Ectodermal cell (in vitro differentiated cells): ENCODE measurements at regions not wholly inside any gene's neighbourhood (a gene's known extent, or its start where the extent isn't known, plus 50 kb on each side); places are given as distances from the start of the nearest gene placed in this dataset.

Experiments used
- H3K27ac ChIP-seq: 2 replicates; pipeline ENCODE4 v1.7.0; 2013; ENCODE audit warnings: mild to moderate bottlenecking, low read depth, low read length; ENCODE audit not compliant: insufficient read depth, poor library complexity, severe bottlenecking
- H3K27me3 ChIP-seq: 2 replicates; pipeline ENCODE4 v1.7.0; 2013; ENCODE audit warnings: mild to moderate bottlenecking, low read length; ENCODE audit not compliant: insufficient read depth, control insufficient read depth, poor library complexity, severe bottlenecking
- H3K36me3 ChIP-seq: one replicate; pipeline ENCODE4 v1.7.0; 2013; ENCODE audit warnings: low read length; ENCODE audit not compliant: control insufficient read depth, insufficient read depth
- H3K4me1 ChIP-seq: one replicate; pipeline ENCODE4 v1.7.0; 2013; ENCODE audit warnings: low read length; ENCODE audit not compliant: control insufficient read depth, insufficient read depth
- H3K4me3 ChIP-seq: 2 replicates; pipeline ENCODE4 v1.7.0; 2013; ENCODE audit warnings: low read depth, low read length, control low read depth; ENCODE audit not compliant: insufficient read depth
- H3K9me3 ChIP-seq: 2 replicates; pipeline ENCODE4 v1.7.0; 2013; ENCODE audit warnings: mild to moderate bottlenecking, low read length, moderate library complexity; ENCODE audit not compliant: control insufficient read depth
- WGBS, 2 experiments: methylation state at CpG; one replicate each; pipeline ENCODE4 v1.1.7; 2013; ENCODE audit warnings: missing lambda C conversion rate in 2 of 2; 5-methylcytosine and 5-hydroxymethylcytosine counted together

- no peaks in the 10 kb centered on the region for H3K4me1 ChIP-seq
- H3K9me3 ChIP-seq, result no peaks in the 10 kb centered on the region
- no peak overlapping the region for H3K27ac ChIP-seq
- WGBS, 2 experiments, result 93 to 97% methylated on average over 4 of the region's 4 CpGs
- H3K36me3 ChIP-seq, result no peaks in the 10 kb centered on the region
- H3K4me3 ChIP-seq, result no peak overlapping the region
- no peaks in the 10 kb centered on the region for H3K27me3 ChIP-seq
Observed at GRCh38 chr10:78707745-78708144, 361.0 kb upstream of the ZMIZ1 start.

DNA sequence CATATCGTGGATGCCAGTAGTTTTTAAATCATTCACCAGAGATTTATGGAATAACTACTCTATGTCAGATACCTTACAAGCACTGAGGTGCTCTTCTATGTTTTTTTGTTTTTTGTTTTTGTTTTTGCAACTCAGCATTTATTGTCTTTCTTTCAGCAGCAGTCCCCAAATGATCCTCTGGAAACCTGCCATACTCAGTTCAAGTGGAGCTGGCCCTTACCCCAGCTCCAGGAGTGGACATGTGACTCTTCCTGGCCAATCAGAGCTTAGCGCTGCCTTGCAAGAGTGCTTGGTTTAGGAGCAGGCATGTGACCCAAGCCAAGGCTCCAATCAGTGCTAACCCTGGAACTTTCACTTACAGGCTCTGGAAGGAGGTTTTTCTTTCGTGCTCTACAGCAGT lies 356.6 kb upstream of the ZMIZ1 start:
- whole genome bisulfite sequencing, 2 experiments, result 92 to 97% methylated on average over 3 of the region's 3 CpGs
- Histone ChIP-seq H3K27ac (no peak overlapping the region), H3K4me1 (no peaks in the 10 kb centered on the region), H3K4me3 (no peak overlapping the region), H3K27me3 (no peaks in the 10 kb centered on the region), H3K9me3 (no peaks in the 10 kb centered on the region), H3K36me3 (no peaks in the 10 kb centered on the region)

DNA sequence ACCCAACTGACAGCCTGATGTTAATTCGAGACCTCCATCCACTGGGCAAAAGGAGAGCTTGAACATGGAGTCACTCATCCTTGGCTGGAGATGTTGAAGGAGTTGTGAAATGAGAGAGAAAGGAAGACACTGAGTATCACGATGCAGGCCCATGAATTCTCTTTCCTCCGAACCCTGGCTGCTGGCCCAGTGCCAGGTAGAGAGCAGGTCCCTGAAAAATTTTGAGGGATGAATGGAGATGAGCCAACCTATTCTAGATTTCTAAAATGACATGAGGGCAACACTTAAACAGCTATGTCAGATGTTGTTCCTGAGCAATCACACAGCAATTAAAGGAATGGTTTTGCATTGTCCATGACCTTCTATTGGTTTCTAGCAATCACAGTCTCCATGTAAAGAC lies 355.1 kb upstream of the ZMIZ1 start:
- H3K9me3 ChIP-seq, result no peaks in the 10 kb centered on the region
- WGBS, 2 experiments, result 89 to 94% methylated on average over 3 of the region's 3 CpGs

GRCh38 chr10:78714225-78714624 lies 354.5 kb upstream of the ZMIZ1 start:
- 94 to 97% methylated on average over 2 of the region's 2 CpGs for WGBS, 2 experiments
- no peak overlapping the region for H3K27ac ChIP-seq
- no peaks in the 10 kb centered on the region for H3K27me3 ChIP-seq
- no peaks in the 10 kb centered on the region for H3K4me1 ChIP-seq
- H3K4me3 ChIP-seq, result no peak overlapping the region
- no peaks in the 10 kb centered on the region for H3K36me3 ChIP-seq
- no peaks in the 10 kb centered on the region for H3K9me3 ChIP-seq

More for the DNA sequence above, 355.1 kb upstream of the ZMIZ1 start:
- Histone ChIP-seq H3K36me3 (no peaks in the 10 kb centered on the region), H3K4me3 (no peak overlapping the region), H3K4me1 (no peaks in the 10 kb centered on the region), H3K27ac (no peak overlapping the region), H3K27me3 (no peaks in the 10 kb centered on the region)

DNA sequence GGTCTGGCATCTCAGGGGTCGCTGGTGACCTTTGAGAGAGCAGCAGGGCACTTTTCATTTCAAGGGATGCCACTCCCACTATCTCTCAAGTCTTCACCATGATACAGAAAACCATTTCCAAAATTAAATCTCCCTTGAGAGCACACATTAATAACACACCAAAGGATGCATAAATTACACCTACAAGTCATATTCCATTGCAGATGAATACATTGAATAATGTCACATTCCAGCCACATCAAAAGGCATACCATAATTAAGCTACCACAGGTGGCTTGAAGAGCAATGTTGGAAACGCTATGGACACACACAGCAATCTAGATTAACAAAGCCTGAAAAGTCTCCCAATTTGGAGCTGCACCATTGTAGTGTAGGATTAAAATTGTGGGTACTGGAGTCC lies 353.3 kb upstream of the ZMIZ1 start:
- no peak overlapping the region for H3K4me3 ChIP-seq
- H3K9me3 ChIP-seq, result no peaks in the 10 kb centered on the region
- 89 to 92% methylated on average over 2 of the region's 2 CpGs for WGBS, 2 experiments
- no peaks in the 10 kb centered on the region for H3K27me3 ChIP-seq
- no peaks in the 10 kb centered on the region for H3K36me3 ChIP-seq
- H3K27ac ChIP-seq, result no peak overlapping the region
- no peaks in the 10 kb centered on the region for H3K4me1 ChIP-seq

DNA sequence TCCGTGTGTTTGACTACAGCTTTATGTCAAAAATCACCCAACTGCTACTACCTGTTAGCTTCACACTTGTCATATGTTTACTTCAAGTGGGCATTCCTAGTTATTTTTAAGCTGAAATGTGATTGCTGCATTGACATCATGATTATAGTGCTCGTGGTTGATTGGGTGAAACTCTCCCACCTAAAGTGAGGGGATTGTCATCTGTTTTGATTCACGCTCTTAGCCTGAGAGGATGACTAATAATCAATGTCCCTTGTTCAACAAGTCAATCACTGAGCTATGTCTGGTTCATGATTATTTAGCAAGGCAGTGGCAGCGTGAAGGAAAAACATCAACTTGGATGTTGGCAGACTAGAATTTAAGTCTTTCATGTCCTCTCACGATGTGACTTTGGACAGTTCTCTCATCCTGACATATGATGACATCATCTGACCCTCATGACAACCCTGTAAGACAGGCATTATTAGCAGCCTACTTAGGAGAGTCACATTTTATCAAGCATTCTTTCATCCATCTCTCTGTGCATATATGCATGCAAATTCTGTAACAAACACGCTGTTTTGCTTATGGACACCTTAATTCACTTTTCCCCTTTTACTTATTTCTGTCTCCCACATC lies 352.6 kb upstream of the ZMIZ1 start:
- no peaks in the 10 kb centered on the region for H3K36me3 ChIP-seq
- WGBS, 2 experiments, result 93 to 99% methylated on average over 6 of the region's 6 CpGs
- no peaks in the 10 kb centered on the region for H3K9me3 ChIP-seq
- H3K4me3 ChIP-seq, result no peak overlapping the region
- H3K27ac ChIP-seq, result no peak overlapping the region
- no peaks in the 10 kb centered on the region for H3K4me1 ChIP-seq
- no peaks in the 10 kb centered on the region for H3K27me3 ChIP-seq

GRCh38 chr10:78717200-78717599 lies 351.6 kb upstream of the ZMIZ1 start:
- 74 to 76% methylated on average over 5 of the region's 5 CpGs for WGBS, 2 experiments
- no peak overlapping the region for H3K27ac ChIP-seq

DNA sequence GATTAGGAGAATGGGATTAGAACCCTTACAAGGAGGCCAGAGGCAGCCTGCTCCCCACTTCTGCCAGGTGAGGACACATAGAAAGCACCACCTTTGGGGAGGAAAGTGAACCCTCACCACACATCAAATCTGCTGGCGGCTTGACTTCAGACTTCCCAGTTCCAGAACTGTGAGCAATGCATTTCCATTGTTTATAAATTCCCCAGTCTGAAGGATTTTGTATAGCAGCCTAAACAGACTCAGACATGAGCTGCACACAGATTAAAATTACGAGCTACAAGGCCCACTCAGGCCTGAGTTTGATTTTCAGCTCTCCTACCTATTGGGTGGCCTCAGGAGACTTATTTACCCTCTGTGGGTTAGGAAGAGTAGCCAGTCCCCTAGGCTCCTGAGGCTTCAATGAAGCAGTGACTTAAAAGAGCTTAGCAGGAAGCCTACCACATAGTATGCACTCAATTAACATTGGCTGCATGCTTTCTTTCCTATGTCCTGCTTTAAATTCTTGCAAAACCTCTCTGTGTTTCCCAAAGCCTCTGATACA lies 350.7 kb upstream of the ZMIZ1 start:
- no peaks in the 10 kb centered on the region for H3K27me3 ChIP-seq
- H3K9me3 ChIP-seq, result no peaks in the 10 kb centered on the region
- no peak overlapping the region for H3K27ac ChIP-seq
- H3K36me3 ChIP-seq, result no peaks in the 10 kb centered on the region
- H3K4me1 ChIP-seq, result no peaks in the 10 kb centered on the region
- H3K4me3 ChIP-seq, result no peak overlapping the region
- 81 to 84% methylated on average over 2 of the region's 2 CpGs for WGBS, 2 experiments

More at GRCh38 chr10:78717200-78717599, 351.6 kb upstream of the ZMIZ1 start:
- H3K36me3 ChIP-seq, result no peaks in the 10 kb centered on the region
- H3K9me3 ChIP-seq, result no peaks in the 10 kb centered on the region
- no peaks in the 10 kb centered on the region for H3K4me1 ChIP-seq
- H3K4me3 ChIP-seq, result no peak overlapping the region
- no peaks in the 10 kb centered on the region for H3K27me3 ChIP-seq

- Histone ChIP-seq H3K27me3 (no peaks in the 10 kb centered on the region), H3K9me3 (no peaks in the 10 kb centered on the region), H3K4me1 (no peaks in the 10 kb centered on the region), H3K4me3 (no peak overlapping the region), H3K27ac (no peak overlapping the region), H3K36me3 (no peaks in the 10 kb centered on the region)
- WGBS, 2 experiments, result 91 to 92% methylated on average over 10 of the region's 10 CpGs
Observed at GRCh38 chr10:78719276-78719675, 349.5 kb upstream of the ZMIZ1 start.

GRCh38 chr10:78720091-78720490 lies 348.7 kb upstream of the ZMIZ1 start:
- Histone ChIP-seq H3K27ac (no peak overlapping the region), H3K27me3 (no peaks in the 10 kb centered on the region), H3K9me3 (no peaks in the 10 kb centered on the region), H3K36me3 (no peaks in the 10 kb centered on the region), H3K4me3 (no peak overlapping the region), H3K4me1 (no peaks in the 10 kb centered on the region)
- 76% methylated on average over 6 of the region's 6 CpGs for WGBS, 2 experiments
